Smooth muscle cell (in vitro differentiated cells): ENCODE measurements at regions not wholly inside any gene's neighbourhood (a gene's known extent, or its start where the extent isn't known, plus 50 kb on each side); places are given as distances from the start of the nearest gene placed in this dataset.

Source experiments
- DNase-seq: peaks from one replicate; lab custom pipeline; 2025; ENCODE audit not compliant: unreplicated experiment; lab: John Stamatoyannopoulos, UW
- H2AFZ ChIP-seq: fragments of 200-600 bp; sonication (generic); 2 replicates; pipeline ENCODE4 v1.6.0; 2016; ENCODE audit warnings: antibody characterized with exemption, low read depth, mild to moderate bottlenecking
- H3F3A ChIP-seq: fragments of 200-600 bp; sonication (generic); 2 replicates; pipeline ENCODE4 v1.6.0; 2017; ENCODE audit warnings: antibody characterized with exemption, low read depth
- H3K27ac ChIP-seq: fragments of 200-600 bp; sonication (generic); 2 replicates; pipeline ENCODE4 v1.5.1; 2016; ENCODE audit warnings: low read depth, mild to moderate bottlenecking
- H3K27me3 ChIP-seq: fragments of 200-600 bp; sonication (generic); 2 replicates; pipeline ENCODE4 v1.6.1; 2016; ENCODE audit warnings: low read depth, mild to moderate bottlenecking
- H3K36me3 ChIP-seq: fragments of 200-600 bp; sonication (generic); 2 replicates; pipeline ENCODE4 v1.5.1; 2016; ENCODE audit warnings: low read depth
- H3K4me1 ChIP-seq: fragments of 200-600 bp; sonication (generic); 2 replicates; pipeline ENCODE4 v1.5.1; 2016; ENCODE audit warnings: low read depth
- H3K4me2 ChIP-seq: fragments of 200-600 bp; sonication (generic); 2 replicates; pipeline ENCODE4 v1.6.0; 2016; ENCODE audit warnings: mild to moderate bottlenecking
- H3K4me3 ChIP-seq: fragments of 200-600 bp; sonication (generic); 2 replicates; pipeline ENCODE4 v1.5.1; 2016; ENCODE audit warnings: mild to moderate bottlenecking
- H3K79me2 ChIP-seq: fragments of 200-600 bp; sonication (generic); 2 replicates; pipeline ENCODE4 v1.6.0; 2016; ENCODE audit warnings: low read depth, mild to moderate bottlenecking
- H3K9ac ChIP-seq: fragments of 200-600 bp; sonication (generic); 2 replicates; pipeline ENCODE4 v1.6.0; 2016; ENCODE audit warnings: low read depth
- H3K9me3 ChIP-seq: fragments of 200-600 bp; sonication (generic); replicated peaks from 2 replicates; pipeline ENCODE4 v1.5.1; 2016; ENCODE audit warnings: low read depth
- H4K20me1 ChIP-seq: fragments of 200-600 bp; sonication (generic); 2 replicates; pipeline ENCODE4 v1.6.0; 2016; ENCODE audit warnings: low read depth
- CTCF ChIP-seq: fragments of 200-600 bp; sonication (generic); IDR thresholded peaks from 2 replicates; pipeline ENCODE4 v1.5.1; 2017; ENCODE audit warnings: borderline replicate concordance, mild to moderate bottlenecking, antibody characterized with exemption; ENCODE audit not compliant: insufficient read depth, poor library complexity, severe bottlenecking
- WGBS: methylation state at CpG from one replicate; pipeline ENCODE4 v1.1.7; 2016; ENCODE audit warnings: low lambda C conversion rate; 5-methylcytosine and 5-hydroxymethylcytosine counted together

GRCh38 chr9:99725852-99726251, 95.8 kb upstream of the NR4A3 start:
- DNase-seq, result no peak
- H3K79me2 ChIP-seq, result no peaks in the 10 kb centered on the region
- H3K9me3 ChIP-seq, result no peaks in the 10 kb centered on the region

GRCh38 chr9:99726758-99727157, 94.9 kb upstream of the NR4A3 start:
- Histone ChIP-seq H3K36me3 (no peaks in the 10 kb centered on the region), H3K9ac (no peak overlapping the region)
- DNase-seq, result no peak

More at GRCh38 chr9:99725852-99726251, 95.8 kb upstream of the NR4A3 start:
- H3K4me3 ChIP-seq, result no peak overlapping the region
- H3K27me3 ChIP-seq, result no peaks in the 10 kb centered on the region
- H3K4me2 ChIP-seq, result no peak overlapping the region
- no peak overlapping the region for H3K9ac ChIP-seq
- no peaks in the 10 kb centered on the region for H3F3A ChIP-seq
- no peaks in the 10 kb centered on the region for H3K4me1 ChIP-seq
- no peak for TF ChIP-seq CTCF
- no peak overlapping the region for H3K27ac ChIP-seq
- H4K20me1 ChIP-seq, result no peaks in the 10 kb centered on the region
- no peaks in the 10 kb centered on the region for H3K36me3 ChIP-seq
- no peak overlapping the region for H2AFZ ChIP-seq

GRCh38 chr9:99730062-99730461, 91.6 kb upstream of the NR4A3 start:
- H3K36me3 ChIP-seq, result no peaks in the 10 kb centered on the region
- H3K4me3 ChIP-seq, result no peak overlapping the region
- DNase-seq, result no peak
- no peaks in the 10 kb centered on the region for H3K27me3 ChIP-seq
- no peak overlapping the region for H3K9ac ChIP-seq
- no peaks in the 10 kb centered on the region for H3K79me2 ChIP-seq
- no peak overlapping the region for H3K27ac ChIP-seq
- H3K4me1 ChIP-seq, result no peaks in the 10 kb centered on the region
- TF ChIP-seq CTCF, result no peak
- no peaks in the 10 kb centered on the region for H4K20me1 ChIP-seq
- no peaks in the 10 kb centered on the region for H3K9me3 ChIP-seq
- 83% methylated on average over 2 of the region's 2 CpGs for WGBS
- no peak overlapping the region for H3K4me2 ChIP-seq
- no peak overlapping the region for H2AFZ ChIP-seq
- no peaks in the 10 kb centered on the region for H3F3A ChIP-seq

More at GRCh38 chr9:99726758-99727157, 94.9 kb upstream of the NR4A3 start:
- Histone ChIP-seq H3K4me3 (no peak overlapping the region), H3K79me2 (no peaks in the 10 kb centered on the region), H3K4me1 (no peaks in the 10 kb centered on the region), H2AFZ (no peak overlapping the region), H3F3A (no peaks in the 10 kb centered on the region), H3K4me2 (no peak overlapping the region), H3K27ac (no peak overlapping the region), H3K27me3 (no peaks in the 10 kb centered on the region), H4K20me1 (no peaks in the 10 kb centered on the region), H3K9me3 (no peaks in the 10 kb centered on the region)
- no peak for TF ChIP-seq CTCF

- no peaks in the 10 kb centered on the region for H3K4me1 ChIP-seq
- no peak overlapping the region for H2AFZ ChIP-seq
- H3K9ac ChIP-seq, result no peak overlapping the region
- H3K9me3 ChIP-seq, result no peaks in the 10 kb centered on the region
- H3F3A ChIP-seq, result no peaks in the 10 kb centered on the region
- H3K27me3 ChIP-seq, result no peaks in the 10 kb centered on the region
- no peak for TF ChIP-seq CTCF
- no peaks in the 10 kb centered on the region for H3K36me3 ChIP-seq
- no peak overlapping the region for H3K27ac ChIP-seq
- no peaks in the 10 kb centered on the region for H4K20me1 ChIP-seq
- no peak overlapping the region for H3K4me3 ChIP-seq
- 83% methylated on average over 2 of the region's 2 CpGs for WGBS
- no peak overlapping the region for H3K4me2 ChIP-seq
- DNase-seq, result no peak
- H3K79me2 ChIP-seq, result no peaks in the 10 kb centered on the region
Observed at GRCh38 chr9:99731950-99732349, 89.7 kb upstream of the NR4A3 start.
